ENCODE measurements at regions not wholly inside any gene's neighbourhood (a gene's known extent, or its start where the extent isn't known, plus 50 kb on each side); places are given as distances from the start of the nearest gene placed in this dataset. TPM values are rescaled to one million over a fixed set of nuclear protein-coding genes. Genes with fewer than 3 reads are reported as not detected.
A peak's percentile ranks its signal among the peaks of the same experiment; 100 is the strongest.

GRCh38 chr5:44443172-44443571 is 54.0 kb upstream of the FGF10 start:
- Histone ChIP-seq H4K20me1 (ENCODE audit: low read depth) (no peaks in the 10 kb centered on the region), H3K9ac (no peak overlapping the region), H3K36me3 (no peaks in the 10 kb centered on the region), H2AFZ (replicated peaks) (no peak overlapping the region), H3K79me2 (ENCODE audit: low read depth) (no peaks in the 10 kb centered on the region), H3F3A (ENCODE audit: low read depth) (no peaks in the 10 kb centered on the region), H3K9me3 (ENCODE audit: low read depth) (no peaks in the 10 kb centered on the region), H3K27ac (no peak overlapping the region), H3K4me3 (no peak overlapping the region), H3K4me2 (no peak overlapping the region), H3K27me3 (no peaks in the 10 kb centered on the region), H3K4me1 (peaks cover 16% of the 10 kb centered on the region)
- no peak for TF ChIP-seq EZH2 (IDR thresholded peaks at IDR 0.05)
- TF ChIP-seq CTCF (IDR thresholded peaks at IDR 0.05): no peak
- no peak for TF ChIP-seq EZH2phosphoT487 (IDR thresholded peaks at IDR 0.05)
- Mint-ChIP-seq H3K27me3 (ENCODE audit: insufficient read depth, low read depth) (no peaks in the 10 kb centered on the region), H3K27ac (no peak overlapping the region), H3K36me3 (no peaks in the 10 kb centered on the region), H3K4me3 (no peak overlapping the region), H3K4me1 (peaks cover 18% of the 10 kb centered on the region), H3K9me3 (no peaks in the 10 kb centered on the region)
- peak; percentile 3 for DNase-seq (ENCODE audit: low spot score)

GRCh38 chr5:44441460-44441859 is 52.2 kb upstream of the FGF10 start:
- Histone ChIP-seq H3K4me3 (no peak overlapping the region), H3K36me3 (no peaks in the 10 kb centered on the region), H3K9ac (no peak overlapping the region), H3K4me2 (peak overlapping the region; percentile 55), H3K4me1 (peaks cover 16% of the 10 kb centered on the region), H4K20me1 (ENCODE audit: low read depth) (no peaks in the 10 kb centered on the region), H3K9me3 (ENCODE audit: low read depth) (no peaks in the 10 kb centered on the region), H3F3A (ENCODE audit: low read depth) (no peaks in the 10 kb centered on the region), H3K79me2 (ENCODE audit: low read depth) (no peaks in the 10 kb centered on the region), H3K27me3 (no peaks in the 10 kb centered on the region), H2AFZ (replicated peaks) (no peak overlapping the region), H3K27ac (no peak overlapping the region)
- no peaks in the 10 kb centered on the region for H3K36me3 Mint-ChIP-seq
- H3K4me3 Mint-ChIP-seq: no peak overlapping the region
- H3K9me3 Mint-ChIP-seq: no peaks in the 10 kb centered on the region
- H3K27me3 Mint-ChIP-seq (ENCODE audit: insufficient read depth, low read depth): no peaks in the 10 kb centered on the region
- peaks cover 18% of the 10 kb centered on the region for H3K4me1 Mint-ChIP-seq
- no peak for TF ChIP-seq EZH2 (IDR thresholded peaks at IDR 0.05)
- TF ChIP-seq CTCF (IDR thresholded peaks at IDR 0.05): no peak
- no peak for TF ChIP-seq EZH2phosphoT487 (IDR thresholded peaks at IDR 0.05)
- H3K27ac Mint-ChIP-seq: peak overlapping the region; percentile 65
- DNase-seq (ENCODE audit: low spot score): peak; percentile 56

GRCh38 chr5:44440186-44440585 is 51.0 kb upstream of the FGF10 start:
- TF ChIP-seq EZH2phosphoT487 (IDR thresholded peaks at IDR 0.05): no peak
- no peak for TF ChIP-seq EZH2 (IDR thresholded peaks at IDR 0.05)
- TF ChIP-seq CTCF (IDR thresholded peaks at IDR 0.05): no peak
- Histone ChIP-seq H4K20me1 (ENCODE audit: low read depth) (no peaks in the 10 kb centered on the region), H2AFZ (replicated peaks) (no peak overlapping the region), H3K36me3 (no peaks in the 10 kb centered on the region), H3K4me1 (peaks cover 16% of the 10 kb centered on the region), H3K27ac (no peak overlapping the region), H3K79me2 (ENCODE audit: low read depth) (no peaks in the 10 kb centered on the region), H3K4me2 (no peak overlapping the region), H3K4me3 (no peak overlapping the region), H3F3A (ENCODE audit: low read depth) (no peaks in the 10 kb centered on the region), H3K27me3 (no peaks in the 10 kb centered on the region), H3K9ac (no peak overlapping the region), H3K9me3 (ENCODE audit: low read depth) (no peaks in the 10 kb centered on the region)
- Mint-ChIP-seq H3K36me3 (no peaks in the 10 kb centered on the region), H3K4me3 (no peak overlapping the region), H3K27me3 (ENCODE audit: insufficient read depth, low read depth) (no peaks in the 10 kb centered on the region), H3K9me3 (no peaks in the 10 kb centered on the region), H3K27ac (no peak overlapping the region), H3K4me1 (peaks cover 18% of the 10 kb centered on the region)
- no peak for DNase-seq (ENCODE audit: low spot score)

Small RNA genes in the stretch of these regions (small RNA-seq; reads per million reads assigned to genes)
- gene RN7SL383P: not detected
